ENCODE measurements at regions not wholly inside any gene's neighbourhood (a gene's known extent, or its start where the extent isn't known, plus 50 kb on each side); places are given as distances from the start of the nearest gene placed in this dataset.

DNA sequence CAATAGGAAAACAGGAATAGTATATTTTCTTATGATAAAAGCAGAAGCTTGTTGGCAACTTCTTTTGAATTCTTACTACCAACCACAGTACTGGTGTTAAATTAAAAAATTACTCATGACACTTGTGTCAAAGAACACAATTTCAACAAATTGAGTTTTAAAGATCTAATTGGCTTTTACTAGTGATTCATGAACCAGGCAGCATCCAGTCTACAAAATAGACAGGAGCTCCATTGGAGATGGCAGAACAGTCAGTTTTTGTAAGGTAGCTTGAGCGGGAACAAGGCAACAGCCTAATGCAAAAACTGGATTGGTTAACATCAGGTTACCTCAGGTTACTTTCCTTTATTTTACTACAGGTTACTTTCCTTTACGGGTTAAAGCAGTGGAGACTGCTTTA lies 181.3 kb upstream of the THBS1 start:
- TF ChIP-seq, protein P1, sequence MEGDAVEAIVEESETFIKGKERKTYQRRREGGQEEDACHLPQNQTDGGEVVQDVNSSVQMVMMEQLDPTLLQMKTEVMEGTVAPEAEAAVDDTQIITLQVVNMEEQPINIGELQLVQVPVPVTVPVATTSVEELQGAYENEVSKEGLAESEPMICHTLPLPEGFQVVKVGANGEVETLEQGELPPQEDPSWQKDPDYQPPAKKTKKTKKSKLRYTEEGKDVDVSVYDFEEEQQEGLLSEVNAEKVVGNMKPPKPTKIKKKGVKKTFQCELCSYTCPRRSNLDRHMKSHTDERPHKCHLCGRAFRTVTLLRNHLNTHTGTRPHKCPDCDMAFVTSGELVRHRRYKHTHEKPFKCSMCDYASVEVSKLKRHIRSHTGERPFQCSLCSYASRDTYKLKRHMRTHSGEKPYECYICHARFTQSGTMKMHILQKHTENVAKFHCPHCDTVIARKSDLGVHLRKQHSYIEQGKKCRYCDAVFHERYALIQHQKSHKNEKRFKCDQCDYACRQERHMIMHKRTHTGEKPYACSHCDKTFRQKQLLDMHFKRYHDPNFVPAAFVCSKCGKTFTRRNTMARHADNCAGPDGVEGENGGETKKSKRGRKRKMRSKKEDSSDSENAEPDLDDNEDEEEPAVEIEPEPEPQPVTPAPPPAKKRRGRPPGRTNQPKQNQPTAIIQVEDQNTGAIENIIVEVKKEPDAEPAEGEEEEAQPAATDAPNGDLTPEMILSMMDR (IDR thresholded peaks at IDR 0.05; ENCODE audit: poor library complexity, severe bottlenecking), result no peak
- TF ChIP-seq EZH2 (IDR thresholded peaks at IDR 0.05; ENCODE audit: borderline replicate concordance, insufficient read depth, low read length, poor library complexity, severe bottlenecking), result no peak
